Pancreas (tissue), 10 donors: ENCODE measurements at regions not wholly inside any gene's neighbourhood (a gene's known extent, or its start where the extent isn't known, plus 50 kb on each side); places are given as distances from the start of the nearest gene placed in this dataset.

Experiments used
- ATAC-seq, 4 donors: fragments of 200-7000 bp; cut with Tn5 transposase; one replicate each; pipeline versions ENCODE4 v1.8.0 to v1.9.1; 2020; ENCODE audit warnings: mild to moderate bottlenecking in 4 of 4, moderate library complexity in 4 of 4
- DNase-seq, 6 donors: peaks; one replicate each; pipeline ENCODE4 v3.0.0-alpha.2; 2020
- FAIRE-seq: peaks from 2 replicates; lab custom pipeline; 2012; peaks lifted over from hg19 to GRCh38; lab: Jason Lieb, UNC
- H3K27ac ChIP-seq, 4 donors: fragments of 200-600 bp; sonication (generic); 1 replicate in 3 of 4; 2 replicates in 1 of 4; pipeline versions ENCODE4 v1.5.0 to v1.8.0; 2020
- H3K27me3 ChIP-seq, 4 donors: fragments of 200-600 bp; one replicate each; pipeline ENCODE4 v1.8.0; 2021
- H3K36me3 ChIP-seq, 3 donors: fragments of 200-600 bp; sonication (generic) in 1 of 3; one replicate each; pipeline versions ENCODE4 v1.5.0 to v1.8.0; 2020 to 2021
- H3K4me1 ChIP-seq, 3 donors: fragments of 200-600 bp; one replicate each; pipeline ENCODE4 v1.8.0; 2021
- H3K4me3 ChIP-seq, 4 donors: fragments of 200-600 bp; sonication (generic) in 2 of 4; one replicate each; pipeline versions ENCODE4 v1.5.0 to v1.8.0; 2020 to 2021
- H3K9me3 ChIP-seq, 4 donors: fragments of 200-600 bp; one replicate each; pipeline ENCODE4 v1.8.0; 2021
- CTCF ChIP-seq, 4 donors: fragments of 200-600 bp; sonication (generic) in 3 of 4; IDR thresholded peaks; one replicate each; pipeline versions ENCODE4 v1.5.0 to v1.8.0; 2021; ENCODE audit warnings: antibody characterized with exemption in 4 of 4
- WGBS, 2 donors: extraction: QIAGEN DNeasy Blood & Tissue Kit; methylation state at CpG; one replicate each; pipeline ENCODE4 v1.1.7; 2013; 5-methylcytosine and 5-hydroxymethylcytosine counted together
- intact Hi-C, 3 donors: fragments of 100-400 bp; cut with DNase I; formaldehyde crosslinking; loops; one replicate each; pipeline versions ENCODE4 v1.11.1 to v1.14.2; 2022
- donor health status: healthy with polysubstance abuse.
- donor health status: DM: no; HTN: no; CAD: no; lungs with moderate emphysema.
- donor health status: DM: no; HTN: no; CAD: no.
- donor health status: control.
- donor health status: control.
- donor health status: Bipolar disorder and iron deficiency.
- donor health status: DM: yes; HTN: yes; CAD: no.
- donor health status: DM: no; HTN: no; CAD: no.
- donor health status: DM: no; HTN: no; CAD: no.
- donor health status: DM: yes; HTN: yes; CAD: no.

GRCh38 chr19:30311911-30312310 lies 60.3 kb upstream of the ZNF536 start:
- intact Hi-C loops, result no loop called here
- no peak for ATAC-seq
- H3K27ac ChIP-seq, result no peak overlapping the region
- H3K4me1 ChIP-seq, result no peaks in the 10 kb centered on the region
- WGBS, 2 donors, result 83 to 84% methylated on average over 7 of the region's 7 CpGs
- no peak for FAIRE-seq
- no peak overlapping the region for H3K4me3 ChIP-seq
- TF ChIP-seq CTCF (IDR thresholded peaks at IDR 0.05), result no peak
- no peaks in the 10 kb centered on the region for H3K9me3 ChIP-seq
- H3K36me3 ChIP-seq, result no peaks in the 10 kb centered on the region
- H3K27me3 ChIP-seq, result no peaks in the 10 kb centered on the region
- DNase-seq, result no peak

GRCh38 chr19:30312582-30313352 lies 59.4 kb upstream of the ZNF536 start:
- no peak overlapping the region for H3K4me3 ChIP-seq
- intact Hi-C loops, result no loop called here
- TF ChIP-seq CTCF (IDR thresholded peaks at IDR 0.05), result no peak
- no peaks in the 10 kb centered on the region for H3K9me3 ChIP-seq
- H3K27me3 ChIP-seq, result no peaks in the 10 kb centered on the region
- FAIRE-seq (no peak), DNase-seq (no peak), ATAC-seq (no peak)
- no peak overlapping the region for H3K27ac ChIP-seq
- H3K36me3 ChIP-seq, result no peaks in the 10 kb centered on the region
- no peaks in the 10 kb centered on the region for H3K4me1 ChIP-seq
- WGBS, 2 donors, result 68 to 76% methylated on average over 14 of the region's 14 CpGs

- H3K36me3 ChIP-seq, result no peaks in the 10 kb centered on the region
- TF ChIP-seq CTCF (IDR thresholded peaks at IDR 0.05), result no peak
- intact Hi-C loops, result no loop called here
These were observed 58.8 kb upstream of the ZNF536 start for GRCh38 chr19:30313353-30313750.

GRCh38 chr19:30314056-30314804 lies 58.0 kb upstream of the ZNF536 start:
- no peak for ATAC-seq
- TF ChIP-seq CTCF (IDR thresholded peaks at IDR 0.05), result no peak
- 68 to 73% methylated on average over 14 of the region's 14 CpGs for WGBS, 2 donors
- intact Hi-C loops, result no loop called here
- no peak overlapping the region for H3K27ac ChIP-seq
- DNase-seq, result no peak
- no peaks in the 10 kb centered on the region for H3K9me3 ChIP-seq
- H3K4me1 ChIP-seq, result no peaks in the 10 kb centered on the region
- H3K27me3 ChIP-seq, result no peaks in the 10 kb centered on the region
- no peaks in the 10 kb centered on the region for H3K36me3 ChIP-seq
- no peak overlapping the region for H3K4me3 ChIP-seq
- no peak for FAIRE-seq

More at GRCh38 chr19:30313353-30313750, 58.8 kb upstream of the ZNF536 start:
- no peaks in the 10 kb centered on the region for H3K27me3 ChIP-seq
- H3K4me3 ChIP-seq, result no peak overlapping the region
- H3K27ac ChIP-seq, result no peak overlapping the region
- no peak for ATAC-seq
- no peak for DNase-seq
- no peaks in the 10 kb centered on the region for H3K9me3 ChIP-seq
- 81 to 82% methylated on average over 2 of the region's 2 CpGs for WGBS, 2 donors
- no peak for FAIRE-seq
- H3K4me1 ChIP-seq, result no peaks in the 10 kb centered on the region

GRCh38 chr19:30314805-30315155 lies 57.4 kb upstream of the ZNF536 start:
- H3K4me3 ChIP-seq, result no peak overlapping the region
- H3K9me3 ChIP-seq, result no peaks in the 10 kb centered on the region
- H3K36me3 ChIP-seq, result no peaks in the 10 kb centered on the region
- TF ChIP-seq CTCF (IDR thresholded peaks at IDR 0.05), result no peak
- no peak for ATAC-seq
- no peak for DNase-seq
- intact Hi-C loops, result no loop called here
- WGBS, 2 donors, result 80 to 82% methylated on average over 5 of the region's 5 CpGs
- no peak overlapping the region for H3K27ac ChIP-seq
- H3K27me3 ChIP-seq, result no peaks in the 10 kb centered on the region
- FAIRE-seq, result no peak
- H3K4me1 ChIP-seq, result no peaks in the 10 kb centered on the region
